HEK293T (cell line): ENCODE measurements at regions not wholly inside any gene's neighbourhood (a gene's known extent, or its start where the extent isn't known, plus 50 kb on each side); places are given as distances from the start of the nearest gene placed in this dataset.

ENCODE experiments used
- BHLHE40 ChIP-seq: fragments of 450-650 bp; IDR thresholded peaks from 2 replicates; pipeline ENCODE4 v1.6.1; 2016; ENCODE audit warnings: mild to moderate bottlenecking, moderate library complexity, borderline replicate concordance
- CTBP1 ChIP-seq: fragments of 450-650 bp; IDR thresholded peaks from 2 replicates; pipeline ENCODE4 v1.6.1; 2016; ENCODE audit warnings: borderline replicate concordance
- ELF4 ChIP-seq: fragments of 450-650 bp; IDR thresholded peaks from 2 replicates; pipeline ENCODE4 v1.6.1; 2017; ENCODE audit warnings: antibody characterized with exemption
- FOXA1 ChIP-seq: fragments of 450-650 bp; IDR thresholded peaks from 2 replicates; pipeline ENCODE4 v1.6.1; 2016; ENCODE audit warnings: mild to moderate bottlenecking
- FOXK2 ChIP-seq: fragments of 450-650 bp; IDR thresholded peaks from 2 replicates; pipeline ENCODE4 v1.6.1; 2016; ENCODE audit warnings: mild to moderate bottlenecking
- FOXM1 ChIP-seq: fragments of 450-650 bp; IDR thresholded peaks from 2 replicates; pipeline ENCODE4 v1.6.1; 2017; ENCODE audit warnings: mild to moderate bottlenecking, borderline replicate concordance
- HDGF ChIP-seq: fragments of 450-650 bp; IDR thresholded peaks from 2 replicates; pipeline ENCODE4 v1.6.1; 2017; ENCODE audit warnings: antibody characterized with exemption, borderline replicate concordance
- L3MBTL2 ChIP-seq: fragments of 450-650 bp; conservative IDR thresholded peaks from 2 replicates; pipeline ENCODE4 v1.6.1; 2016; ENCODE audit warnings: mild to moderate bottlenecking
- LEF1 ChIP-seq: fragments of 450-650 bp; IDR thresholded peaks from 2 replicates; pipeline ENCODE4 v1.6.1; 2017; ENCODE audit warnings: mild to moderate bottlenecking, borderline replicate concordance
- NFRKB ChIP-seq: fragments of 450-650 bp; IDR thresholded peaks from 2 replicates; pipeline ENCODE4 v1.6.1; 2016; ENCODE audit warnings: mild to moderate bottlenecking, moderate library complexity
- SP1 ChIP-seq: fragments of 450-650 bp; IDR thresholded peaks from 2 replicates; pipeline ENCODE4 v1.6.1; 2017
- SUZ12 ChIP-seq: fragments of 450-650 bp; IDR thresholded peaks from 2 replicates; pipeline ENCODE4 v1.6.1; 2016; ENCODE audit warnings: mild to moderate bottlenecking
- ZNF384 ChIP-seq: fragments of 450-650 bp; IDR thresholded peaks from 2 replicates; pipeline ENCODE4 v1.6.1; 2016
- TF ChIP-seq, protein P1 (sequence below): fragments of 450-650 bp; IDR thresholded peaks from 2 replicates; pipeline ENCODE4 v1.6.1; 2016

DNA sequence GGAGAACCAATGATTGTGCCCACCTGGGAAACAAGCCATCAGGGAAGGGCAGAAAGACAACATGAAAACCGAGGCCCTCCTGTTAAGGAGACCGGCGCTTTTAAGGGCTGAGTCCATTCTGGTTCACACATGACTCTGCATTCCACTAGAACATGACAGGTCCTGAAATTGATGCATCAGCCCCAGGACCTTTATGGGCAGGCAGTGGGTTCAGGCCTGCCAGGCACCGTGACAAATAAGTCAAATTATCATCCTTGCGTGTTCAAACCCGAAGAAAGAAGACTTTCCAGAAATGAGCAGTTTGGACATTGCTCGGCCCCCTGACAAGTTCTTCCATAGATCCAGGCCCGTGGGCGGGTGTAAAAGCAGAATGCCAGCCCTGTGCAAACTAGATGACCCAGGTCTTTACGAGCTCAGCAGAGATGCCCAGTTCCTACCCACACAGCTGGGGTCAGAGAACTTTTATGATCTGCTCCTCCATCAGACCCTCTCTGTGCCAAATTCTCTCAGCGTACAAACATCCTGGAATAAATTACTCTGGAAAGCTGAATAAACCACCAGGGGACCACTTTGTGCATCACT, 295.5 kb upstream of the WWC1 start:
- TF ChIP-seq LEF1 (no peak), NFRKB (no peak), SP1 (no peak), FOXK2 (no peak), SUZ12 (no peak), BHLHE40 (no peak), CTBP1 (no peak), ELF4 (no peak), L3MBTL2 (no peak), FOXM1 (no peak), FOXA1 (no peak), ZNF384 (no peak), HDGF (no peak)
- TF ChIP-seq, protein P1, sequence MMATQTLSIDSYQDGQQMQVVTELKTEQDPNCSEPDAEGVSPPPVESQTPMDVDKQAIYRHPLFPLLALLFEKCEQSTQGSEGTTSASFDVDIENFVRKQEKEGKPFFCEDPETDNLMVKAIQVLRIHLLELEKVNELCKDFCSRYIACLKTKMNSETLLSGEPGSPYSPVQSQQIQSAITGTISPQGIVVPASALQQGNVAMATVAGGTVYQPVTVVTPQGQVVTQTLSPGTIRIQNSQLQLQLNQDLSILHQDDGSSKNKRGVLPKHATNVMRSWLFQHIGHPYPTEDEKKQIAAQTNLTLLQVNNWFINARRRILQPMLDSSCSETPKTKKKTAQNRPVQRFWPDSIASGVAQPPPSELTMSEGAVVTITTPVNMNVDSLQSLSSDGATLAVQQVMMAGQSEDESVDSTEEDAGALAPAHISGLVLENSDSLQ: no peak
